GM12891 (cell line): ENCODE measurements at regions not wholly inside any gene's neighbourhood (a gene's known extent, or its start where the extent isn't known, plus 50 kb on each side); places are given as distances from the start of the nearest gene placed in this dataset.

Experiments
- POLR2A ChIP-seq: IDR thresholded peaks from 2 replicates; pipeline ENCODE4 v1.6.1; 2011; ENCODE audit warnings: low read depth, low read length, control low read depth
- POLR2AphosphoS5 ChIP-seq: IDR thresholded peaks from 2 replicates; pipeline ENCODE4 v1.6.1; 2011; ENCODE audit warnings: low read depth, low read length, control low read depth
- POU2F2 ChIP-seq: IDR thresholded peaks from 2 replicates; pipeline ENCODE4 v1.6.1; 2011; ENCODE audit warnings: low read depth, mild to moderate bottlenecking, control low read depth, low read length, moderate library complexity
- SPI1 ChIP-seq: IDR thresholded peaks from 2 replicates; pipeline ENCODE4 v1.6.1; 2011; ENCODE audit warnings: low read depth, low read length, control low read depth
- TAF1 ChIP-seq: IDR thresholded peaks from 2 replicates; pipeline ENCODE4 v1.6.1; 2011; ENCODE audit warnings: low read depth, low read length, control low read depth

DNA sequence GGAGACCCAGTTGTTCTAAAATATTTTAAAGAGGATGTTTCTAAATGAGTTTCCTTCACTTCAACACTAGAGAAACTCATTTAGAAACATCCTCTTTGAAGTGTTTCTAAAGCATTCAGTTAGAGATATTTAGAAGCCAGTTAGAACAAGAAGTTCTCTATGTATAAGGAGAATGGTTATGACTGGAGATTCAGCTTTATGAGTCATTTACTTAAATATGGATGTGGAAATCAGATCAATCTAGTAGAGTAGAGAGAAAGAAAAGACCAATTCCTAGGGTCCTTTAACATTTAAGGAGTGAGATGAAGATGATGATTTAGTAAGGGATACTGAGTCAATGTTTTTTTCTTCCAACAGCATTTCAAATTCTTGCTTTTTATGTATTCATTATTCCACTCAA lies 234.1 kb downstream of the GRXCR1 start:
- no peak for TF ChIP-seq POLR2AphosphoS5
- no peak for TF ChIP-seq POLR2A
- no peak for TF ChIP-seq TAF1
- no peak for TF ChIP-seq SPI1
- TF ChIP-seq POU2F2 = no peak
